NCI-H526 treated with DMSO at 0.1 percent for 48 hours (cell line): ENCODE measurements at regions not wholly inside any gene's neighbourhood (a gene's known extent, or its start where the extent isn't known, plus 50 kb on each side); places are given as distances from the start of the nearest gene placed in this dataset.

Source experiments
- DNase-seq: peaks from one replicate; lab custom pipeline; 2025; lab: John Stamatoyannopoulos, UW

DNA sequence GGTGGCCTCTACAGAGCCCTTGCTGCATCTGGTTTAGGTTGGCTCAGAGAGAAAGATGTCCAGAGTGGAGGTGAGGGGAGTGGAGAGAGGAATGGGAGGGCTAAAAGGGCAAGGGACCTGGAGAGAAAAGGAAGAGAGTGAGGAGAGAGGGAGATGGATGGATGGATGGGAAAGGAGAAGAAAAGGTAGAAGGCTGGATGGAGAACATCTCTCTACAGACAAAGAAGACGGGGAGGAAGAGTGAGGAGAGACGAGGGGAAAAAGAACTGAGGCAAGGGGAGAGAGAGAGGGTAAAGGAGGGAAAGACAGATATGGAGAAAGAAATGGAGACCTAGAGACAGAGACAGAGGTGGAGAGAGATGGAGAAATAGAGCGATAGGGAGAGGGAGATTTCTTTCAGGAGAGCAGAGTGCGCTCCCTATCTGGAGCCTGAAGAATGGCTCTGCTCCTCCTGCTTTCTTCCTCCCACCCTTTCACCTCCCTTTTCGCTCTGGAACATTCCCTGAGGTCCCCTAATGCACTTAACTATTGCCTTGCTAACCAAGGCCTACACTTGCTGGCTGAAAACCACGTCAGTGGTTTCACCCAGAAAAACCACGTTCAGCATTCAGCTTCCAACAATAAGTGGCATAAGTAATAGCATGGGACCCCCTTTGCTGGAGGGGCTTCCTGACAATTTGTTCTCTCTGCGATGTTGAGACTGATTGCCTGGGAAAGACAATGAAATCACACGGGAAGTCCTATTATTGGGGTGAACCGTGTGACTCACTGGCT is 286.3 kb downstream of the CDH26 start:
- no peak for DNase-seq

DNA sequence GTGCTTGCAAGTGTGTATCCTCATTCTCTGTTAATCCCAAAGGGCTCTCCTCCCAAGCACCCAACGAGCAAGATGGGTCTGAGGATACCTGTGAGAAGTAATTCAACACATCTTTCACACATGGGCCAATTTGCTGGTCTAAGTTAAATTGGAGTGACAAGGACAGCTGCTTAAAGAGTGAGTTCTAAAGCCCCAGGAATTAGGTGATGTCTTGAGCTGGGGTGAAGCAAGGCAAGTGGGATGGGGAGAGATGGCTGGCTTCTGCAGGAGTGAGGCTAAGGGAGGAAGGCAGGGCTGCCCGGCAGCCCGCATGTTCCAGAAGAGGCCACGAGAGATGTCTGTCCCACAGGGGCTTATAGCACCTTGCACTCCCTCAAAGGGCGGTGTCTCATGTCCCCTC is 288.5 kb downstream of the CDH26 start:
- DNase-seq = no peak

DNA sequence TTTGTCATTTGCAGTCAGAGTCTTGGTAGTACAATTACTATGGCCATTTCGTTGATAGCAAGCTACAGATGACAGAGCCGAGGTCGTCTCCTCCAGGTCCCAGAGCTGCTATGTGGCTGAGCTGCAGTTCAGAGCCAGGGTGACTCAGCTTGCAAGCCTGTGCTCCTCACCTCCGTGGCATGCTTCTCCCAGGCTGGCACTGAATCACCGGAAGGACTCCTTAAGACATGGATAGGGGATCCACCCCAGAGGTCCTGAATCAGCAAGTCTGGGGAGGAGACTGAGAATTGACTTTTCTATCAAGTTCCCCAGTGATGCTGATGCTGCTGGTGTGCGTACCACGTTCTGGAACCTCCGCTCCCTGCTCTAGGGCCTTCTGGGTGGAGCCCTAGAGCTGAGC is 291.2 kb downstream of the CDH26 start:
- no peak for DNase-seq

DNA sequence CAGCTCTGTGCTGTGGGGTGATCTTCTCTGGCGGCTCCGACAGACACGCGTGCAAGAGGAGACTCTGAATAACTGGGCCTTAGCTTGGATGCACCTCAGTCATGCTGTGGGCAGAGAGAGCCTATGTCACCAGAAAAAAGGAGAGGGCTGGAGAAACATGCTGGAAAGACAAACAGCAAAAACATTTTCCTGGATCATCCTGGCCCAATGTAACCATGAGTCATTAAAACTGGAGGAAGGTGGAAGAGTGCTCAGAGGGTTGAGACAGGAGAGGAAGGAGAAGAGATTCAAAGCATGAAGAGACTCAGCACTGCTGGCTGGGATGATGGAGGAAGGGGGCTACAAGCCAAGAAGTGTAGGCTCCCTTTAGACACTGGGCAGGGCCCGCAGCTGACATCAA is 292.0 kb downstream of the CDH26 start:
- no peak for DNase-seq

DNA sequence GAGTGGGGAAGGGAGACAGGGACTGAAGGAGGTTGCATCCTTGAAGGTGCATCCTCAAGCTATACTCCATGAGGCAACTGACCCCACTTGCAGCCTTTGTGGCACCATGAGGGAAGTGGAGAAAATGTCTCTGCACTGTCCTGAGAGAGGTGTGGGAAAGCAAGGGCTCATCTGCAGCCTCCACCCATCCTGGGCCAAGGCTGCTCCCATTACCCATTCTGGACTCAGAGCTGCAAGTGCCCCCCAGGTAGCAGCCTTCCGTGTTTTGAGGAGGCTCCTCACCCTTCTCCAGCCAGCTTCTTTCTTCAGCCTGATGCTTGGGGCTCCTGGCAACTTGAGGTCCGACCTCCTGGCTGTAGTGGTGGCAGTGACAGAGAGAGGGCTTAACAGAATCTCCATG is 294.6 kb downstream of the CDH26 start:
- no peak for DNase-seq

DNA sequence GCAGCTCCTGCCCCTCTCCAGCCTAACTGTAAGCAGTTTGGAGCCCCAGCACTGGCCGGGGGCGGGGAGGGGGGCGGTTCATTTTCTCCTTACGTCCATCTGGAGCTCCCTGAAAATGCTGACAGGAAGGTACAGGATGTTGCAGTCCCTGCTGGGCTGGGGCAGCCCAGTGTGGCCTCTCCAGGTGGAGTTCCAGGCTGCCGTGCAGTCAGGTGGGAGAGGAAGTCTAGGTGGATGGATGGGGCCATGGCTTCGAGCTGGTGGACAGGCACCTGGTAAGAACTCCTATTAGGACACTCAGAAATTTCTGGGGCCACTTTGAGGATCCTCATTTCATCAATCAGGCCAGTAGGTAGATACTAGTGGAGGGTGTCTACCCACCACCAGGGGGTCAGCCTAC is 295.2 kb downstream of the CDH26 start:
- DNase-seq = no peak

DNA sequence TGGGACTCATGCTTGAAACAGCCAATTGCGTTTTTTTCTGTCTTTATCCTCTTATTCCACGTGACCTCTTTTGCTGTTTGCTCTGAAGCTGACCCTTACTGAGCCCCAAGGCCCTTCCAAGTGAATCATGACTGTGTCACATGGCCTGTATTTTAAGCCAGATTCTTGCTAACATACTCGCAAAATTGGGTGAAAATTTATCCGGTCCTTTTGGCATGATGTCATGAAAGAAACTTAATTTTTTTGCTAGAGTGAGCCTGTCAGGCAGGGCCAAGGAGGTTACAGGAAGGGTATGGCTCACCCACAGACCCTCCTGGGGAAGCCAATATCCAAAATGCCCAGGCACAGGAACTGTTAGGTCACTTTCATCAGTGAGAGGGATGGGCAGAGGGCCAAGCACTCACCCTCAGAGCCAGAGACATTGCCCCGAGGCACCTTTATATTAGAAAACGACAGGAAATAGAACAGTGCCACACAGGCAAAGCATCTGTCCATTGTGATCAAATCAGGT is 296.7 kb downstream of the CDH26 start:
- no peak for DNase-seq

DNA sequence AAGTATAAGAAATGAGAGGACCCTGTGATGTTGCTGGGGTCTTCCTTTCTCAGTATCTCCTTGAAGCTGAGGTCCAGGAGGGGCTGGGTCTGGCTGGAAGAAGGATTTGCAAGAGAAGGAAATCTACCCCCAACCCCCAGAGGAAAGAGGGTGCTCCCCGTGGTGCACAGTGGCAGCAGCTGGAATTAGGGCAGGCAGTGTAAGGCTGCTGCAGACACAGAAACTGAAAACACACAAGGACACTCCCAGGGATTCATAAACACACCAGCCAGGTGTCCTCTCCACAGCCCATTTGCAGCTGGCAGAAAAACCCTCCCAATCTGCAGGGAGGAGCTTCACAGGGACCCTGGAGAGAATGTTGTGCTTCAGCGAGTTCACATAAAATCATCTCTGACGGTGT is 297.2 kb downstream of the CDH26 start:
- peak; percentile 48 for DNase-seq

DNA sequence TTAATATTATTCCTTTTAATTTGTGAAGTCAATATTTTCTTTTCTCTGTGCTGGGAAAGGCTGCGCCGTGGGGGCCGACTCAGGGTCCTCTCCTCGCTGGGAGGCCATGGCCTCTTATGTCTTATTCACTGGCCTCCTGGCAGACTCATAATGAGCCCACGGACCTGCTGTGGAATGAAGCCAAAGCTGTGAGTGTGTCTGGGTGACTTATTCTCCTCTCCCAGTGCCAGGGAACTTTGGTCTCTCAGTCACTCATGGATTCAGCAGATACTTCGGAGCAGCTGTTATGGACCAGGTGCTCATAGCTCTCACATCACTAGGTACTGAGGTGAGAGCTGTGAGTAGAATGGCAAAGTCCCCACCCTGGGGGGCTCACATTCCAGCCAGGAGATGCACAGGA is 297.6 kb downstream of the CDH26 start:
- no peak for DNase-seq

DNA sequence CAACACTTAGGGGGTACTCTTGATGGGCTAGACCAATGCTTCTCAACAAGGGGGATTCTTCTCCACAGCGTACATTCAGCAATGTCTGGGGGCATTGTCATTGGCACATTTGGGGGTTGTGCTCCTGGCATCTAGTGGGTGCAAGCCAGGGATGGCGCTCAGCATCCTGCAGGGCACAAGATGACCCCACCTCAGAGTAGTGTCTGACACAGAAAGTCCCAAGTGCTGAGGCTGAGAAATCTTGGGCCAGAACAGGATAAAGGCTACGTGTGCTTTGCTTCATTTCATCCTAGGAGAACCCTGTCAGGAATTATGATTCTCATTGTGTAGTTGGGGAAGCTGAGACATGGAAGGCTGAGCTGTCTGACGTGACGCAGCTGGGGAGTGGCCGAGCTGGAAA is 298.6 kb downstream of the CDH26 start:
- DNase-seq = no peak

DNA sequence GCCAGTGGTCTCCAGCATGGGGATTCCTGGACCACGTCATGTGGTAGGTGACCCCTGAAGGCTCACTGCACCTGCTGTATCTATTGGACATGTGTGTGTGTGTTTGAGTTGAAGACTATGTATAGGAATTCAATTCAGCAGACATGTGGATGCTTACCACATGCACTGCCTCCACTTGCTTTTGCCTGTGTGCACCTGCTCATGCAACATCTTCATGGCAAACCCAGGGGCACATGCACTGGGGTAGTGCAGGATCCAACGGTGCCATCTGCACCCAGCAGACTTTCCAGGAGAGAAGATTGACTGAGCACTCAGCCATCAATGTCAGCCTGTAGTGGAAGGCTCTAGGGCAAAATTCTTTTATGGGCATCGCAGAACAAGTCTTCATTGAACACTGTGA is 299.4 kb downstream of the CDH26 start:
- no peak for DNase-seq

DNA sequence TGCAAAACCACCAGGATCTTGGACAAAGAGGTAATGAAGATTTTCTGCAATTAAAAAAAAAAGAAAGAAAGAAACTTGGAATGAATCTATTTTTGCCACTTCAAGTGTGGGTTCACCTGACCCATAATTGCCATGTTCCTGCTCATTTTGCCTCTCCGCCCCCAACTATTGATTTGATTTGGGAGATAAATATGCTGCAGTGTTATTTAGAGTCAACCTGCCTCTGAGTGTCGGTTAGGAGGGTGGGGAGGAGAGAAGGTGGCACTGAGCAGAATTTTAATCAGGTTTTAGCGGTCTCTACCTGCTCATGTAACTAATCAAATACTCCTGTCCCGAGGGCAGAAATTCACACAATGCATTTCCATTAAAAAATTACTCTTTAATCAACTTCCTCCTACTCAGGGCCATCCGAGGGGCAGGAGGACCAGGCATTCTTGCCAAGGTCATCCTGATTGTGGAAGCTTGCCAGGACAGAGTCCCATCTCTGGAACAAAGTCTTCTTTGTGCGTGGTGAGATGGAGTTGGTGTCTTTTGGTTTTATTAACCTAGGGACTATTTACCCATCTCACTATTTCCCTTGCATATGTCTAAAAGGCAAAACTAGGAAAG is 300.1 kb downstream of the CDH26 start:
- DNase-seq = no peak

DNA sequence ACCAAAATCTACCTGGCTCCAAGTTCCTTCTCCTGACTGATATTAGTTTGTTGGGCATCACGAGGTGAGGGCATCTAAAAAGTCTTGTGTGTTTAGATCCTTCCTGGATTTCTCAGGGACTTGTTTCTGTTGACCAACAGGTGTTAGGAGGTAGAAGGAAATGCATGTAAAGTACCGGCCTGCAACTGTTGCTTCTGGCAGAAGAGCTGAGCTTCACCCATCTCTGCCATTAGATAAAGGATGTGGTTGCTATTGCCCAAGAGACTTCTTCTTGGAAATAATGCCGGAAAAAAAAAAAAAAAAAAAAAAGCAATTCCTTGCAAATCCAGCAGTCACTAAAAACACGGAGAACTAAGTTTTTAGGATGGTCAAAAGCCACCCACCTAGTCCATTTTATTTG is 303.1 kb downstream of the CDH26 start:
- DNase-seq = no peak

DNA sequence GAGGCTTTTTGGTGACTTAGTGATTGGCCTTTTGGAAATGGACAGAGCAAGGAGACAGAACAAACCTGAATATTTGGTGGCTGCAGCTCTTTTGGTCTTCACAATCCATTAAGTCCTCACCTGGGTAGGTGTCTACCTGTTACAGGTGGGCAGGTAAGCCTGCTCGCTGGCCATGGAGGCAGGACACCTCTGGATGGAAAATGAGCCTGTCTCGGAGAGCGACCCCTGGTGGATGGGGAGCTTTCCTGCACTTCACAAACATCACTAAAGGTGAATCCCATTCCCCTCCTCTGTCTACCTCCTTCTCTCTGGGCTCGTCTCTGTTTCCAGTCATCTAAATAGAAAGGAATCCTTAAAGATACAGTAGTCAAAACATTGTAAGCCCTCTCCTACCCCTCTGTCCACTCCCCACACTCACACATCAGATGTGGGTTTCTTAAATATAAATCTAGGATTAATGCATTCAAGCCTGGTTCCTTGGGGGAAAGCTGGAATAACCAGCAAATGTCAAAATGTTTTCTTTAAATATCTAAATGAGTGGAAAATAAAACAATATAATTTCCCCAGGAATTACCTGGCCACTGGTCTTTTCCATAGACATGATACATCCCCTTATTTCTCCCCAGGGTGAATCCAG is 304.9 kb downstream of the CDH26 start:
- no peak for DNase-seq

DNA sequence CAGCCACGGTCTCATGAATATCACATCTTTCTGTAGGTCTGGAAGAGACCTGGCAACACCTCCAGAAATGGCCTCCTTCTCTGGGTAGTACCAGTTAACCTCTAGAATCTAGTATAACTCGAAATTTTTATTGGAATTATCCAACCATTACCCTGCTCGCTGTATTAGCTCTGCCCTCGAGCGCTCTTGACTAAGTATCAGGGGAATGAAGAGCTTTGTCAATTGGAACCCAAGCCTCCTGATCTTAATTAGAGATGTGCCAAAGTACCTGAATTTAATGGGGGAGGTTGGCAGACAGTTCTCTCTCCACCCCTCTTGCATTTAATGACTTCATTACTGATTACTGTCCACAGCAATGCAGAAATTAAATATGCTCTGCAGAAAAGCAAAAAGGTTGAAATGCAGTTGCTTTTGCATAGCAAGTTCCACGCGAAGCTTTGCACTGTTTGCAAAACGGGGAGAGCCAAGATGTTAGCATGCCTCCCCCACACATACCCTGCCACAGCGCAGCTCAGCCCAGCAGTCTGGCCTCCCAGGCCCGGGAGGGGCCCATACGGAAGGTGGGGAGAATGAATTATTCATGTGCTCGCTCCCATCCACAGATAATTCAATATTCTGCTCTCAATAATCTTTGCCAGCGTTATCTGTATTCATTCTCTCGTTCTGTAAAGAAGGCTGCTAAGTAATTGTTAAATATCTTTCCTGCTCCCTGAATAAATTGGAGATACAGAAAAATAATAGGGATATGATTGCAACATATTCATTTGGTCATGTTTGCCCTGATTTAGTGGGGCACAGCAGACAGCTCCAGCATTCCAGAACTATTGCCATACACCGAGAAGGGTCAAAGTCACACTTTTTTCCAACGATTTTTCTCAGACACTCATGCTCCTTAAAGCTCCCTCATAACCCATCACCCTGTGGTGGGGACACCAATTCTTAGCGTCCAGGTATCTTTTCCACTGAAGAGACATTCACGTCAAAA is 305.8 kb downstream of the CDH26 start:
- DNase-seq = no peak

DNA sequence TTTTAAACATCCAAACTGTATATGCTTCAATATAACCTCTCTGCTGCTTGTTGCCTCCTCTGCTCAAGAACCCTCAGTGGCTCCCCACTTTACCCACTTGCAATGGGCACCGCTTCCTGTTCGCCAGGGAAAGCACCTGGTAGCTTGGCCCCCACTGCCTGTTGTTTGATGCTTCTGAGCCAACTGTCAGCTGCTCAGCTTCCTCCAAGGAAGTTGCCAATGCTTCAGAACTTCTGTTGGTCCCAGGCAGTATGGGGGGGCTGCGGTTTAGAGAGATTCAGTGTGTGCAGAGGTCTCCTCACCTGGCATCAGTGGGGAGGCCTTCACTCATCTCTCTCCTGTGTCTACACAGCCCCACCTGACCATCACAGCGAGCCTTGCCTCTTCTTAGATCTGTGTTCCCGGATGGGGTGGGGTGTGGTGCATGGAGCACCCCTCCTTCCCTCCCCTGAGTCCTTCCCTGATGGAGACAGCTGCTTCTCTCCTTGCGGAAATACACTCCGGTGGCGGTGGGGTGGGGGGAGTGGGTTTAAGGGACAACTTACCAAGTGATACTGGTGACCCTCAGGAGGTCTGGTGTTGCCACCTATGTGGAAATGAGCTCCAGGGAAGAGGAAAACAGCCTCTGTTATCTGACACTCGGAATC is 308.1 kb downstream of the CDH26 start:
- DNase-seq = no peak

DNA sequence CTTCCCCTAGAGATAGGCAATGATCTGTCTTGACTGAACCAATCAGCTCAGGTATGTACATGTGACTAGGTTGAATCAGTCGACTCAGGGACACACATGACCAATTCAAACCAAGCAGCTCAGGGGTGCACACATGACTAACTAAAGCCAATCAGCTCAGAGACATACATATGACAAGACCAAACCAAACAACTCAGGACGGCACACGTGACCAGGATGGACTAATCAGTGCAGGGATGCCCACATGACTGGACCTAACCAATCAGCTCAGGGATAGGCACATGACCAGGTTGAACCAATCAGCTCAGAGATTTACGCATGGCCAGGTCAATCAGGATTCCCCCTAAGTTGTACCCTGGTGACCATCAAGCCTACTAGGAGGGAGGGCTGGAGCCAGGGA is 310.3 kb downstream of the CDH26 start:
- no peak for DNase-seq

DNA sequence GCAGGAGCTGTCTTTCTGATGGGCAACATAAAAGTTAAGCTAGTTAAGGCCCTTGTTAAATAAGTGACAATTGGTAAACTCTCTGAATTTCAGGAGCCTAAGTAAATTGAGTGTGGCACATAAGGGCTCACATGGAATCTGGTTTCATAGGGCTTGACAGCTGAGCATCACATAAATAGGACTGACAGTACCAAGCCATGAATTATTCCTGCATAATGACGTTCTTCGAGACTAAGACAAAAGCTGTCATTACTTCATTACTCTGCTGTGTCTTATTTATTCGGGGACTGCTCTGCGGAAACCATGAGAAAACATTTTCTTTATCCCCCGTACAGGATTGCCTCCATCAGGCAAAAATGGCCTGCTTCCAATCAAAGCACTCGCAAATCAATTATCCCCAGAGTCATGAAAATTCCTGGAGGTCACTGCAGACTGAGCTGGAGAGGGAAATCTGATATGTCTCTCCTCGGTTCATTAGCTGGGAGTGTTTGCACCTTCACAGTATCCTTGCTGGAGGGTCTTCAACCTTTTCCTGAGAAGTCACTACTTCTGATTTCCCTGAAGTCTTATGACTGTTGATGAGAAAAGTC is 311.4 kb downstream of the CDH26 start:
- DNase-seq = no peak

DNA sequence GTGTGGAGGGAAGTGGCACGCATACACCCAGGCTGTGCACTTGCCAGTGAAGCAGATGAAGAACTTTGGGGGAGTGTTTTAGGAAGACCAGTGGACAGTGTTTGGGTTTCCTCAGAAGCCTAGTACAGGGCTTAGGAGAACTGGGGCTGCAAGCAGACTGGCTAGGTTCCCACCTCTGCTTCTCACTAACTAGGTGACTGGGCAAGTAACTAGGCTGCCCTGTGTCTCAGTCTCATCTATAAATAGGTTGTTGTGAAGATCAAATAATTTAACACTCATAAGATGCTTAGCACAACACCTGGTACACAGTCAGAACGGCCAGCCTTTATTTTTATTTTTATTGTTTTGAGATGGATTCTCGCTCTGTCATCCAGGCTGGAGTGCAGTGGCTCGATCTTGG is 312.1 kb downstream of the CDH26 start:
- no peak for DNase-seq

DNA sequence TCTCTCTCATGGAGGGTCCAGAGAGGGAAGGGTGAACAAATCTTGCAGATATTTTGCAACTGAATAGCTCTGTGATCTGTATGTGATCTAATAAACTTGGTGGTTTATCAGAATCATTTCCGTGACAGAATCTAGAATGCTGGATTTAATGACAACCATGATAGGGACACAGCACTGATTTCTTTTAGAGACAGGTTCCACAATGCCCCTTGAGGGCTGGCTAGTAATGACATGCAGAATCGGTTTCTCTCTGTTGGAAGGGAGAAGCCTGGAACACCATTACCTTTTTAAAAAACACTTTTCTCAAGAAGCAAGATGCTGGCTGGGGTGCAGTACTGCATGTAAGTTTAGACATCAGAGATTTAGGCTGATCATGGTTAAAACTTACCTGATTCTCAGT is 313.4 kb downstream of the CDH26 start:
- DNase-seq = no peak

DNA sequence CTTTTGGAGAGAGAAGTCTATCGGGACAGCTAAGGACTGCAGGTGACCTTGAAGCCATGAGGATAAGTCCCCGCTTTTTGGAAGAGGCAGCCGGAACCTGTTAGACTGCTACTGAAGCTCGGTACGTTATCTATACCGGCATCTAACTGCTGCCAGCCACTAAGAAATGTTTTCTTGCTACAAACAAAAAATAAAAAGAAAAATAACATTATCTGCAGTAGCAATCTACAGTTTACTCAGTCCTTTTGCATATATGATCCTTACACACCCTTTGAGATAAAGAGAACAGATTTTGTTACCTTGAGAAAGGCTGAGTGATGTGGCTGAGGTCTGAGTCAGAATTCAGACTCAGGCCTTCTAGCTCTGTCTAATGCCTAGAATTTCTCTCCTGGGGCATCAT is 314.6 kb downstream of the CDH26 start:
- no peak for DNase-seq
